H9 (cell line): ENCODE measurements at regions not wholly inside any gene's neighbourhood (a gene's known extent, or its start where the extent isn't known, plus 50 kb on each side); places are given as distances from the start of the nearest gene placed in this dataset.

Source experiments
- DNase-seq: peaks from one replicate; pipeline ENCODE4 v3.0.0-alpha.2; 2017
- H2AFZ ChIP-seq: one replicate; pipeline ENCODE4 v1.6.1; 2013; ENCODE audit warnings: mild to moderate bottlenecking, low read length, control low read depth, moderate library complexity
- H2AK5ac ChIP-seq: 2 replicates; pipeline ENCODE4 v1.6.1; 2013; ENCODE audit warnings: low read length, control low read depth, mixed read lengths; ENCODE audit not compliant: insufficient read length
- H2BK120ac ChIP-seq: one replicate; pipeline ENCODE4 v1.6.1; 2013; ENCODE audit warnings: low read depth, mild to moderate bottlenecking, low read length, control low read depth, inconsistent platforms; ENCODE audit not compliant: poor library complexity, severe bottlenecking
- H2BK12ac ChIP-seq: 2 replicates; pipeline ENCODE4 v1.6.1; 2013; ENCODE audit warnings: low read length, control low read depth, mixed read lengths, low read depth; ENCODE audit not compliant: insufficient read length
- H2BK15ac ChIP-seq: 2 replicates; pipeline ENCODE4 v1.6.1; 2013; ENCODE audit warnings: low read depth, low read length, control low read depth
- H2BK20ac ChIP-seq: one replicate; pipeline ENCODE4 v1.6.1; 2013; ENCODE audit warnings: low read depth, mild to moderate bottlenecking, low read length, control low read depth, inconsistent platforms; ENCODE audit not compliant: poor library complexity, severe bottlenecking
- H2BK5ac ChIP-seq: 2 replicates; pipeline ENCODE4 v1.6.1; 2013; ENCODE audit warnings: low read length, control low read depth, mixed read lengths; ENCODE audit not compliant: insufficient read length
- H3K14ac ChIP-seq: 2 replicates; pipeline ENCODE4 v1.6.1; 2013; ENCODE audit warnings: low read length, control low read depth; ENCODE audit not compliant: insufficient read depth
- H3K18ac ChIP-seq: 2 replicates; pipeline ENCODE4 v1.6.1; 2013; ENCODE audit warnings: low read depth, mild to moderate bottlenecking, mixed read lengths, low read length, control low read depth; ENCODE audit not compliant: insufficient read length
- H3K23ac ChIP-seq: 2 replicates; pipeline ENCODE4 v1.6.1; 2013; ENCODE audit warnings: low read length, control low read depth, mixed read lengths, low read depth; ENCODE audit not compliant: insufficient read length
- H3K23me2 ChIP-seq: 2 replicates; pipeline ENCODE4 v1.6.1; 2013; ENCODE audit warnings: low read depth, mild to moderate bottlenecking, mixed read lengths, low read length, control low read depth; ENCODE audit not compliant: insufficient read length, poor library complexity, severe bottlenecking
- H3K27ac ChIP-seq: 2 replicates; pipeline ENCODE4 v1.5.1; 2013; ENCODE audit warnings: low read length, control low read depth, mixed read lengths, low read depth; ENCODE audit not compliant: insufficient read length
- H3K27me3 ChIP-seq: 2 replicates; pipeline ENCODE4 v1.6.1; 2013; ENCODE audit warnings: low read length, control low read depth, inconsistent platforms; ENCODE audit not compliant: insufficient read depth
- H3K4ac ChIP-seq: 2 replicates; pipeline ENCODE4 v1.6.1; 2013; ENCODE audit warnings: low read depth, mild to moderate bottlenecking, control low read depth, inconsistent platforms, low read length, moderate library complexity
- H3K4me1 ChIP-seq: 2 replicates; pipeline ENCODE4 v1.6.1; 2013; ENCODE audit warnings: low read length, control low read depth, inconsistent platforms; ENCODE audit not compliant: insufficient read depth
- H3K4me2 ChIP-seq: 2 replicates; pipeline ENCODE4 v1.6.1; 2013; ENCODE audit warnings: low read length, control low read depth, mixed read lengths; ENCODE audit not compliant: insufficient read length, insufficient read depth
- H3K56ac ChIP-seq: 2 replicates; pipeline ENCODE4 v1.6.1; 2013; ENCODE audit warnings: low read depth, mild to moderate bottlenecking, mixed read lengths, low read length, control low read depth; ENCODE audit not compliant: insufficient read length
- H3K79me1 ChIP-seq: 2 replicates; pipeline ENCODE4 v1.6.1; 2013; ENCODE audit warnings: low read depth, mild to moderate bottlenecking, moderate library complexity, low read length, control low read depth, inconsistent platforms; ENCODE audit not compliant: insufficient read depth, poor library complexity, severe bottlenecking
- H3K79me2 ChIP-seq: 2 replicates; pipeline ENCODE4 v1.6.1; 2013; ENCODE audit warnings: low read length, control low read depth, inconsistent platforms; ENCODE audit not compliant: insufficient read depth
- H3K9ac ChIP-seq: 2 replicates; pipeline ENCODE4 v1.6.1; 2013; ENCODE audit warnings: low read length, control low read depth, mixed read lengths; ENCODE audit not compliant: insufficient read length; ENCODE audit errors: extremely low read depth
- H3K9me3 ChIP-seq: one replicate; pipeline ENCODE4 v1.6.1; 2013; ENCODE audit warnings: low read depth, low read length, inconsistent platforms; ENCODE audit not compliant: control insufficient read depth
- H3T11ph ChIP-seq: one replicate; pipeline ENCODE4 v1.6.1; 2013; ENCODE audit warnings: mild to moderate bottlenecking, low read length, control low read depth, inconsistent platforms
- H4K20me1 ChIP-seq: one replicate; pipeline ENCODE4 v1.6.1; 2013; ENCODE audit not compliant: control insufficient read depth, insufficient read length, insufficient read depth
- H4K5ac ChIP-seq: 2 replicates; pipeline ENCODE4 v1.6.1; 2013; ENCODE audit warnings: low read depth, mild to moderate bottlenecking, mixed read lengths, low read length, control low read depth; ENCODE audit not compliant: insufficient read length
- H4K8ac ChIP-seq: replicated peaks from 2 replicates; pipeline ENCODE4 v1.6.1; 2013; ENCODE audit warnings: low read length, control low read depth, mixed read lengths, low read depth; ENCODE audit not compliant: insufficient read length
- H4K91ac ChIP-seq: 2 replicates; pipeline ENCODE4 v1.6.1; 2013; ENCODE audit warnings: low read depth, mild to moderate bottlenecking, moderate library complexity, mixed read lengths, low read length, control low read depth; ENCODE audit not compliant: insufficient read length
- H3K27ac Mint-ChIP-seq, 3 experiments: 2 replicates in 2 of 3; 3 replicates in 1 of 3; pipeline ENCODE4 v1.8.0; 2020 to 2021; ENCODE audit warnings: mixed read lengths in 3 of 3, mild to moderate bottlenecking in 1 of 3, moderate library complexity in 1 of 3
- H3K27me3 Mint-ChIP-seq: 2 replicates; pipeline ENCODE4 v1.8.0; 2021; ENCODE audit warnings: low read depth, mild to moderate bottlenecking, moderate library complexity, mixed read lengths
- H3K36me3 Mint-ChIP-seq, 3 experiments: 2 replicates in 2 of 3; 3 replicates in 1 of 3; pipeline ENCODE4 v1.8.0; 2020 to 2021; ENCODE audit warnings: low read depth in 3 of 3, mixed read lengths in 3 of 3; ENCODE audit not compliant: insufficient read depth in 1 of 3
- H3K4me1 Mint-ChIP-seq, 2 experiments: 2 replicates each; pipeline ENCODE4 v1.8.0; 2020; ENCODE audit warnings: mixed read lengths in 2 of 2
- H3K4me3 Mint-ChIP-seq, 2 experiments: 2 replicates in 1 of 2; 3 replicates in 1 of 2; pipeline ENCODE4 v1.8.0; 2020 to 2021; ENCODE audit warnings: mild to moderate bottlenecking in 2 of 2, mixed read lengths in 2 of 2, moderate library complexity in 1 of 2
- H3K9me3 Mint-ChIP-seq, 2 experiments: 2 replicates in 1 of 2; 3 replicates in 1 of 2; pipeline ENCODE4 v1.8.0; 2020; ENCODE audit warnings: mild to moderate bottlenecking in 2 of 2, mixed read lengths in 2 of 2, moderate library complexity in 1 of 2
- CTCF ChIP-seq: fragments of 200-600 bp; sonication (generic); conservative IDR thresholded peaks from 3 replicates; pipeline ENCODE4 v1.8.0; 2021; ENCODE audit warnings: antibody characterized with exemption, mild to moderate bottlenecking
- WGBS: extraction: QIAGEN DNeasy Blood & Tissue Kit; methylation state at CpG from one replicate; pipeline ENCODE4 v1.1.7; 2013; ENCODE audit warnings: missing lambda C conversion rate, low lambda C conversion rate, mixed read lengths; ENCODE audit not compliant: insufficient read length; ENCODE audit errors: extremely low coverage; 5-methylcytosine and 5-hydroxymethylcytosine counted together

- DNase-seq: no peak
- Histone ChIP-seq H4K91ac (no peak overlapping the region), H2BK120ac (no peak overlapping the region), H4K8ac (no peak overlapping the region), H3K23me2 (no peaks in the 10 kb centered on the region), H3K4me2 (no peak overlapping the region), H3T11ph (no peak overlapping the region), H3K79me1 (no peaks in the 10 kb centered on the region), H2BK15ac (no peak overlapping the region), H3K79me2 (no peaks in the 10 kb centered on the region), H4K20me1 (no peaks in the 10 kb centered on the region), H2BK12ac (no peak overlapping the region), H3K23ac (no peak overlapping the region), H3K18ac (no peak overlapping the region), H2AFZ (no peak overlapping the region), H2AK5ac (no peak overlapping the region), H2BK20ac (no peak overlapping the region), H2BK5ac (no peak overlapping the region), H3K56ac (no peak overlapping the region), H3K27me3 (no peaks in the 10 kb centered on the region), H3K4me1 (no peaks in the 10 kb centered on the region), H3K4ac (no peak overlapping the region), H3K9me3 (no peaks in the 10 kb centered on the region), H3K9ac (no peak overlapping the region), H4K5ac (no peak overlapping the region), H3K14ac (no peak overlapping the region), H3K27ac (no peak overlapping the region)
- no CpG with 5 or more reads among the region's 9 CpGs for WGBS
- Mint-ChIP-seq H3K27me3 (no peaks in the 10 kb centered on the region), H3K9me3 (peaks cover 7 to 9% of the 10 kb centered on the region in 2 experiments), H3K4me1 (no peaks in the 10 kb centered on the region), H3K36me3 (peaks cover under 1 to 2% (median 2%) of the 10 kb centered on the region in 3 experiments), H3K27ac (peak overlapping the region in 1 of 3 experiments; percentile 75; a peak in 2 of 7 replicates), H3K4me3 (no peak overlapping the region)
- TF ChIP-seq CTCF: no peak
Observed at GRCh38 chr17:33871720-33872540, 383.2 kb upstream of the CCL2 start.
